Ovary (tissue), 7 donors: ENCODE measurements at regions not wholly inside any gene's neighbourhood (a gene's known extent, or its start where the extent isn't known, plus 50 kb on each side); places are given as distances from the start of the nearest gene placed in this dataset.
"Not testable (repeated sequence)": the region's sequence is repeated elsewhere in the genome, so short reads cannot be mapped to it uniquely, and the experiment has no call there.

Source experiments
- DNase-seq, 5 donors: peaks; one replicate each; pipeline ENCODE4 v3.0.0-alpha.2; 2019 to 2020
- H3K27ac ChIP-seq, 2 donors: fragments of 200-600 bp; one replicate each; pipeline versions ENCODE4 v1.5.1 to v1.8.0; 2019 to 2022
- H3K27me3 ChIP-seq: fragments of 200-600 bp; one replicate; pipeline ENCODE4 v1.8.0; 2022
- H3K36me3 ChIP-seq: fragments of 200-600 bp; sonication (generic); one replicate; pipeline ENCODE4 v1.5.1; 2019
- H3K4me1 ChIP-seq: one replicate; pipeline ENCODE4 v1.8.1; 2013; ENCODE audit warnings: mild to moderate bottlenecking, moderate library complexity; ENCODE audit not compliant: insufficient read depth
- H3K4me3 ChIP-seq: fragments of 200-600 bp; sonication (generic); one replicate; pipeline ENCODE4 v1.5.1; 2017
- H3K9me3 ChIP-seq, 2 donors: fragments of 200-600 bp in 1 of 2; sonication (generic) in 1 of 2; one replicate each; pipeline versions ENCODE4 v1.5.1 to v1.8.1; 2013 to 2019; ENCODE audit warnings: mild to moderate bottlenecking in 1 of 2, moderate library complexity in 1 of 2
- EP300 ChIP-seq: sonication (generic); formaldehyde crosslinking; IDR thresholded peaks from one replicate; pipeline ENCODE4 v1.6.1; 2017; ENCODE audit warnings: antibody characterized with exemption
- POLR2A ChIP-seq: fragments of 450-650 bp; IDR thresholded peaks from one replicate; pipeline ENCODE4 v1.6.1; 2017; ENCODE audit warnings: antibody characterized with exemption, mild to moderate bottlenecking, moderate library complexity
- WGBS, 3 donors: extraction: QIAGEN DNeasy Blood & Tissue Kit in 1 of 3; methylation state at CpG; one replicate each; pipeline versions ENCODE4 v1.1.5 to v1.1.7; 2013 to 2017; 5-methylcytosine and 5-hydroxymethylcytosine counted together
- intact Hi-C, 4 donors: fragments of 100-400 bp; cut with DNase I; formaldehyde crosslinking; loops; one replicate each; pipeline versions ENCODE4 v1.11.0 to v1.15.1; 2022 to 2023
- TF ChIP-seq, protein P1 (sequence below), 3 donors: fragments of 450-650 bp in 2 of 3; fragments of 200-600 bp in 1 of 3; IDR thresholded peaks; one replicate each; pipeline versions ENCODE4 v1.5.1 to v1.8.0; 2016 to 2022; ENCODE audit warnings: antibody characterized with exemption in 3 of 3, mild to moderate bottlenecking in 1 of 3
- donor health status: DM: no; HTN: no; CAD: no; lungs with moderate emphysema.
- donor health status: DM: no; HTN: no; CAD: no.
- donor health status: Bipolar disorder and iron deficiency.
- donor health status: DM: no; HTN: no; CAD: no.
- donor health status: DM: yes; HTN: yes; CAD: no.

DNA sequence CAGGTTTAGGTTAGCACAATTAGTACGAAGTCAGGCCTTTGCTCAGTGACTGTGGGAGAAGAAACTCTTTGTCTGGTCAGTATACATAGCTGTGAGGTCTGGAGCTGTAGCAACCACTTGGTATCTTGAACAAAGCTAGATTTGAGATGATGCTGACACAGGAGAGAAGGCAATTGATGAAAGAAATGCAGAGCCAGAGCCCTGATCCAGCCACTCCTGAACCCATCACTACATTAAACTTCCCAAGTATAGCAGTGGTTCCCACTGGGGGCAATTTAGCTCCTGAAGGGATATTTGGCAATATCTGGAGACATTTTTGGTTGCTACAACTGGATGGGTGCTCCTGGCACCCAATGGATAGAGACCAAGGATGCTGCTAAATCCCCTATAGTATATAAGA, 143.9 kb upstream of the SPRED2 start:
- intact Hi-C loops: loop anchor here in 1 of 4 donors (10.0 kb wide), 1 partner anchor 661 kb away; no protein-coding TSS in a partner anchor
- H3K4me1 ChIP-seq: no peaks in the 10 kb centered on the region
- WGBS, 3 donors: 88 to 97% (median 88%) methylated on average over 1 of the region's 1 CpG
- H3K27ac ChIP-seq: no peak overlapping the region
- no peak for TF ChIP-seq POLR2A
- TF ChIP-seq, protein P1, sequence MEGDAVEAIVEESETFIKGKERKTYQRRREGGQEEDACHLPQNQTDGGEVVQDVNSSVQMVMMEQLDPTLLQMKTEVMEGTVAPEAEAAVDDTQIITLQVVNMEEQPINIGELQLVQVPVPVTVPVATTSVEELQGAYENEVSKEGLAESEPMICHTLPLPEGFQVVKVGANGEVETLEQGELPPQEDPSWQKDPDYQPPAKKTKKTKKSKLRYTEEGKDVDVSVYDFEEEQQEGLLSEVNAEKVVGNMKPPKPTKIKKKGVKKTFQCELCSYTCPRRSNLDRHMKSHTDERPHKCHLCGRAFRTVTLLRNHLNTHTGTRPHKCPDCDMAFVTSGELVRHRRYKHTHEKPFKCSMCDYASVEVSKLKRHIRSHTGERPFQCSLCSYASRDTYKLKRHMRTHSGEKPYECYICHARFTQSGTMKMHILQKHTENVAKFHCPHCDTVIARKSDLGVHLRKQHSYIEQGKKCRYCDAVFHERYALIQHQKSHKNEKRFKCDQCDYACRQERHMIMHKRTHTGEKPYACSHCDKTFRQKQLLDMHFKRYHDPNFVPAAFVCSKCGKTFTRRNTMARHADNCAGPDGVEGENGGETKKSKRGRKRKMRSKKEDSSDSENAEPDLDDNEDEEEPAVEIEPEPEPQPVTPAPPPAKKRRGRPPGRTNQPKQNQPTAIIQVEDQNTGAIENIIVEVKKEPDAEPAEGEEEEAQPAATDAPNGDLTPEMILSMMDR (IDR thresholded peaks at IDR 0.05): no peak
- no peaks in the 10 kb centered on the region for H3K9me3 ChIP-seq
- H3K4me3 ChIP-seq: no peak overlapping the region
- H3K36me3 ChIP-seq: no peaks in the 10 kb centered on the region
- no peaks in the 10 kb centered on the region for H3K27me3 ChIP-seq
- no peak for DNase-seq

GRCh38 chr2:65574993-65575392, 142.6 kb upstream of the SPRED2 start:
- WGBS, 3 donors: 54 to 67% (median 59%) methylated on average over 4 of the region's 4 CpGs
- H3K27ac ChIP-seq: no peak overlapping the region
- no peak for TF ChIP-seq EP300
- no peak for TF ChIP-seq POLR2A
- TF ChIP-seq, protein P1 (IDR thresholded peaks at IDR 0.05): no peak
- H3K4me3 ChIP-seq: no peak overlapping the region
- no peaks in the 10 kb centered on the region for H3K27me3 ChIP-seq
- intact Hi-C loops: loop anchor here in 1 of 4 donors (10.0 kb wide), 1 partner anchor 660 kb away; no protein-coding TSS in a partner anchor
- H3K4me1 ChIP-seq: no peaks in the 10 kb centered on the region
- H3K36me3 ChIP-seq: no peaks in the 10 kb centered on the region
- no peaks in the 10 kb centered on the region for H3K9me3 ChIP-seq
- no peak for DNase-seq

- intact Hi-C loops, H3K27me3 ChIP-seq, H3K9me3 ChIP-seq, DNase-seq, H3K36me3 ChIP-seq, H3K4me3 ChIP-seq, H3K27ac ChIP-seq, H3K4me1 ChIP-seq: not testable (repeated sequence)
- 72 to 74% (median 73%) methylated on average over 4 of the region's 4 CpGs for WGBS, 3 donors
These were observed 136.4 kb upstream of the SPRED2 start for GRCh38 chr2:65568656-65569440.

GRCh38 chr2:65566617-65567016, 134.2 kb upstream of the SPRED2 start:
- DNase-seq: no peak
- H3K27ac ChIP-seq: no peak overlapping the region
- H3K27me3 ChIP-seq: no peaks in the 10 kb centered on the region
- no peaks in the 10 kb centered on the region for H3K4me1 ChIP-seq
- WGBS, 3 donors: 49 to 70% (median 65%) methylated on average over 9 of the region's 9 CpGs
- no peaks in the 10 kb centered on the region for H3K36me3 ChIP-seq
- H3K4me3 ChIP-seq: no peak overlapping the region
- H3K9me3 ChIP-seq: no peaks in the 10 kb centered on the region
- TF ChIP-seq POLR2A: no peak
- TF ChIP-seq EP300: no peak
- TF ChIP-seq, protein P1 (IDR thresholded peaks at IDR 0.05): no peak
- intact Hi-C loops: no loop called here

GRCh38 chr2:65565681-65566080, 133.3 kb upstream of the SPRED2 start:
- no peak for DNase-seq
- H3K27me3 ChIP-seq: no peaks in the 10 kb centered on the region
- H3K4me1 ChIP-seq: no peaks in the 10 kb centered on the region
- TF ChIP-seq POLR2A (no peak), EP300 (no peak)
- TF ChIP-seq, protein P1 (IDR thresholded peaks at IDR 0.05): no peak
- intact Hi-C loops: no loop called here
- WGBS, 3 donors: 82 to 89% (median 84%) methylated on average over 8 of the region's 8 CpGs
- no peak overlapping the region for H3K27ac ChIP-seq
- H3K9me3 ChIP-seq: no peaks in the 10 kb centered on the region
- no peak overlapping the region for H3K4me3 ChIP-seq
- no peaks in the 10 kb centered on the region for H3K36me3 ChIP-seq
